NCI-H345 treated with DMSO at 0.1 percent for 48 hours (cell line): ENCODE measurements at regions not wholly inside any gene's neighbourhood (a gene's known extent, or its start where the extent isn't known, plus 50 kb on each side); places are given as distances from the start of the nearest gene placed in this dataset.
A peak's percentile ranks its signal among the peaks of the same experiment; 100 is the strongest.

Experiments used
- DNase-seq: peaks from one replicate; lab custom pipeline; 2025; ENCODE audit not compliant: unreplicated experiment; lab: John Stamatoyannopoulos, UW

- no peak for DNase-seq
These were observed 203.6 kb upstream of the UBASH3B start for GRCh38 chr11:122451911-122452310.

- peak; percentile 35 for DNase-seq
These were observed 213.9 kb upstream of the UBASH3B start for GRCh38 chr11:122441666-122442035.

GRCh38 chr11:122440811-122441665 lies 214.5 kb upstream of the UBASH3B start:
- DNase-seq, result peak; percentile 43

- peak; percentile 67 for DNase-seq
These were observed 215.4 kb upstream of the UBASH3B start for GRCh38 chr11:122439866-122440810.

GRCh38 chr11:122436188-122436555 lies 219.3 kb upstream of the UBASH3B start:
- no peak for DNase-seq

DNA sequence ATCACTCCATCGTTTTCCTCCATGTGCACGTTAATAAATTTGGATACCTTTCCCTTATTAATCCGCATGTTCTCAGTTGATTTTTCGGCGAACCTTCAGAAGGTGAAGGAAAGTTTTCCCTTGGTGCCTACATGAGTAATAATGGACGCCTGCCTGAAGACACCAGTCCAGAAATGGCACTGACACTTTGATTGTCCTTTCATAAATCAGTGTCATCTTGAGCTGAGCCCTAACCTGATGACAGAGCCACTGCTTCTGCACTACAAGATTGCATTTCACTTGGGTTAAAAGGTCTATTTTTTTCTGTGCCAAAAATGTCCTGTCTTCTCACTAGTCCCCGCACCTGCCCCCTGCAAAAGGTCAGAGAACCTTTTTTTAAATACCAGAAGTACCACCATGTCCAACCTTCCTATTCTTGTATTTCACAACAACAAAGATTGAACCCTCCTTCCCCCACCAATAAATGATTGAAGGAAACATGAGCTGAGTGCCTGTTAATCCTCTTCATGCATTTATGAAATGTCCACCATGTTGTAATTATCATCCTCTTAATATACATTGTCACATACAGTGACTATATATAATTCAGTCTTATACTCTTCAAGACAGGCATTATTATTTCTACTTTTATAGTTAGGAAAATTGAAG lies 219.9 kb upstream of the UBASH3B start:
- DNase-seq, result no peak

DNA sequence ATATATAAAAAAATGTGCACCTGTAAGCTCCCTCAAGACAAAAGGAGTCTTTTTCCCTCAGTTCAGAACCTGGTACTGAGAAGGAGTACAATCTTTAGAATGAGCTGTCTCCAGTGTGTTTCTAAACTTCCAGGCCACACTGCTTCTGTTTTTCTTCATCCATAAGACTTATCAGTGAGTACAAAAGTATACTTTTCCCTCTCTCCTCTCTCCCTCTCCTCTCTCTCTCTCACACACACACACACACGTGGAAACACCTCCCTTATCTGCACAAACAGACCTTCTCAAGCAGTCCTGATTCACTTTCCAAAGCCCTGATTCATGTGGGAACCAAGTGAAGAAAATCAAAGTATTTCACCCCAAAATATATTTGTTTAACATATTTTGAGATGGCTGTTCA lies 220.7 kb upstream of the UBASH3B start:
- no peak for DNase-seq

DNA sequence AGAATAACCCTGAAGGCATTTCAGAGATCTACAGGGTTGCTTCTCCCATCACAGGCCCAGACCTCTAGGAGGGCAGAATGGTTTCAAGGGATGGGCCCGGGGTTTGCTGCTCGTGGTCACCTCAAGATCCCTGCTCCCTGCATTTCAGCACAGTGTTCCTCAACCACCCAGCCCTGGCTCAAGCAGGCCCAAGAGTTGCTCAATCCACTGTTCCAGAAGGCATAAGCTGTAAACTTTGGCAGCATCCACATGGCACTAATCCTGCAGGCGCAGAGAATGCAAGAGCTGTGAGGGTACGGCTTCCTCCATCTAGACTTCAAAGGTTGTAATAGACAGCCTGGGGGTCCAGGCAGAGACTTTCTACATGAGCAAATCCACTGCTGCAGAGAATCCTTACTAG lies 225.0 kb upstream of the UBASH3B start:
- DNase-seq, result no peak

GRCh38 chr11:122426073-122426472 lies 229.4 kb upstream of the UBASH3B start:
- no peak for DNase-seq

DNA sequence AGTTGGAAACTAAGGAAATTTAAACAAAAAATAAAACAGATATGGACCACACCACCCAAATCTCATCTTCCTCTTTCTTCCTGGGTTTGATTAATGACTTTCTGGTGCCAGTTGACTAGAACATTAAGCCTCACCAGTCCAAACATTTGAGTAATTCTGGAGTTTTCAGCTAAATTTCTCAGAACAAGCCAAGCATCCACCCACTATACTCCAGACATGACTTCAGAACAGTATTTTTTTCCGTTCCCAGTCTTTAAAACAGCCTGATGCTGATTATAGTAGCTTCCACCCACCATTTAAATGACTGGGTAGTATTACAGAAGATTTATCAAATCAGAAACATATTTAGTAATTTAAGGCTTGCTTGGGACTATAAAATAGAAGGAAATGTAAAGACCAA lies 230.9 kb upstream of the UBASH3B start:
- no peak for DNase-seq

DNA sequence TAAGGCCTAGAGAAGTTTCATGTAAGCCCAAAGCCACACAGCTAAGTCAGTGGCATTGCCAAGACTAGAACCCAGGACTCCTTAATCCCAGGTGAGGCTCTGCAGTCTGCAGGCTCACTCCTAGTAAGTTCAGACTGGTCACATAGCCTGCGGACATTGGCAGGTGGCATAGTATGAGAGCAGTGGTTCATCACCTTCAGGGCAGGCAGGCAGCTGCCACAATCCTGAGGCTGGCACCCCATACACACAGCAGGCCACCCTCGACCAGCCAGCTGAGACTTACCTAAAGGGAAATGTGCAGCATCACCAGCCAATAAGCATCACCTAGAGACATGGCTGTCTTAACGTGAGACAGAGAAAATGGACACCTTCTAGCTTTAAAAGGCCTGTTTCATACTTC lies 231.6 kb upstream of the UBASH3B start:
- DNase-seq, result no peak

GRCh38 chr11:122423273-122423672 lies 232.2 kb upstream of the UBASH3B start:
- DNase-seq, result no peak

GRCh38 chr11:122422682-122423081 lies 232.8 kb upstream of the UBASH3B start:
- DNase-seq, result no peak

DNA sequence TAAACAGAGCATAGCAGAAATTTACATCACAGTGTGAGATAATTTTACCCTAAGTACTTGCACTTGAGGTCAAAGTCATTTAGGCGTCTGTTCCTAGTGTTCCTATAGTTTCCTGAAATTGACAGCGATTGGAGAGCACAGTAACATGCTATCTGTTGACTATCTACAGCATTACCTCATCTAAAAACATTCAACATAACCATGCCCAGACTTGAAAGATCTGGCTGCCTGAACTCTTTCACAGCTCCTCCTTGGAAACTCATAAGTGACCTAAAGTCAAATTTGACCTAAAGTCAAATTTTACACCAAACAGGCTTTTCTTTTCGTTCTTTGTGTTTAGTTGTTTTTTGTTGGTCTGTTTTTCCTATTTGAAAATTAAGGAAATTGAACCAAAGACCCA lies 233.8 kb upstream of the UBASH3B start:
- DNase-seq, result no peak

DNA sequence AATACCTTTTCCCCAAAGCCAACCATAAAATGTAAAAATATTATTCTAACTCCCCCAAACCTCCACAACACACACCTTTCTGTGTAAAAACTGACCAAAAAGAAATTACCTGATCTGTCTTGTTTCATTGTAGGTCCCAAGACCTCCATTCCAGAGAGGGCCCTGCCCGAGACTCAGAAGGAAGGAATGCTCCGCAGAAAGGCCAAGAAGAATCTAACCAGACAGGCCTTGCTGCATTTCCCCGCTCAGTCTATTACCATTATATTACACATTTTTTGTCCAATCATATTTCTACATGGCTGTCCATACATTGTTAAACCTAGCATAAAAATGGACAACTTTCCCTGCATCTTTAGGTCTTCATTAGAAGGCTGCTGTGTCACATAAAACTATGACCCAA lies 237.5 kb upstream of the UBASH3B start:
- DNase-seq, result no peak

DNA sequence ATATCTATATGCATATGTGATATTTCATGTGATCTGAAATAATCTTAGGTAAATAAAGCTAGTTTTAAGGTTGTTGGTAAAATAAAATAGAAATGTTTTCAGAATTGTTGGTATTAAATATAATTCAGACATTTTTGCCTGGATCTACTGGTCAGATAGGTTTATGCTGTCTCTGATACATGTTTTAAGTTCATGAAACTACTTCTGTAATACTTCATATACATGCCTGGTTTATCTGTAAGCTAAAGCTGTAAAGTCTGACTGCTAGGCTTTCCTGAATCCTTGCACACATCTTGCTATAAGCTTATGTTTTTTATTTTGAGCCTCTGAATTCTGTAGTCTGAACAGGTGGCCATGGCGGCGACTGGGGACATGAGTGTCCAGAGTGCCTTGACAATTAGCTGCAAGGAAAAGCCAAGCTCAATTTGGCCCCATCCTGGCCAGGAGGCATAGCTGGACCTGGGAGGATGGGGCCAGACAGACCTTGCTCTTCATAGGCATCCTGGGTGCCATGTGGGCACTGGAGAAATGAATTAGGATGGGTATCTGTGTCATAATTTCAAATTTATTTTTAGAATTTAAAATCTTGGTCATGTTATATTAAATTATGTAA lies 241.0 kb upstream of the UBASH3B start:
- DNase-seq, result no peak

GRCh38 chr11:122413677-122414076 lies 241.8 kb upstream of the UBASH3B start:
- DNase-seq, result no peak

DNA sequence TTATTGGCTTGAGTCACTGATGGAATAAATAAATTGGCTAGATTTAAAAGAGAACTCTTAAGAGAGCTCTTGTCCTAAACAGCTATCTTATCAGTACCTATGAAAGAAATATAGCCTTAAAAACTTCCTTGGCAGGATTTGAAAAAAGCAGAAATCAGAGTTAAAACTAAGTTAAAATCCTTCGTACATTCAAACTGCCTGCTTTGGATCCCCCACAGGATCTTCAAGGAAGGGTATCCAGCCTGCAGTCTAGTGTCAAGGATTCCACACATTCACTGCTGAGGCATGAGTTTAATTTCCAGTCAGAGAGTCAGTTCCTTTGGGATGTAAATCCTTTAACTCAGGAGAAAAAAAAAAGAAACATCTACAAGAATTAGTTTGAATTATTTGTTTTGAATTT lies 242.9 kb upstream of the UBASH3B start:
- no peak for DNase-seq

DNA sequence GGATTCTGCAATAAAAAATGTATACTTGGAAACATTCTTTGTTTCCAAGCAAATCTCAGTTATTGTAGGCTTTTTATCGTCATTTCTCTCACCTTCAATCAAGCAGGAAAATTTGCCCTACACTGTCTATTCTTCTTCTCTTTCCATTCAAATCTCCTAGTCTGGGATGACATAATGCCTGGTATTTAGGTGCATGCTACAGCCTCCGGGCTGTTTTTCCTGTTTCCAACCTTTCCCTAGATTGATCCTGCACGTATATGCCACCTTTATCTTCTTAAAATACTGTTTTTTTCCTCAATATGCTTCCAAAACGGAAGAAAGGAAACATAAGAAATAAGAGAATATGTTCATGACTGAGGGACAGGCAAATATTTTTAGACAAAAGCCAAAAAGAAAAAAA lies 249.1 kb upstream of the UBASH3B start:
- no peak for DNase-seq

DNA sequence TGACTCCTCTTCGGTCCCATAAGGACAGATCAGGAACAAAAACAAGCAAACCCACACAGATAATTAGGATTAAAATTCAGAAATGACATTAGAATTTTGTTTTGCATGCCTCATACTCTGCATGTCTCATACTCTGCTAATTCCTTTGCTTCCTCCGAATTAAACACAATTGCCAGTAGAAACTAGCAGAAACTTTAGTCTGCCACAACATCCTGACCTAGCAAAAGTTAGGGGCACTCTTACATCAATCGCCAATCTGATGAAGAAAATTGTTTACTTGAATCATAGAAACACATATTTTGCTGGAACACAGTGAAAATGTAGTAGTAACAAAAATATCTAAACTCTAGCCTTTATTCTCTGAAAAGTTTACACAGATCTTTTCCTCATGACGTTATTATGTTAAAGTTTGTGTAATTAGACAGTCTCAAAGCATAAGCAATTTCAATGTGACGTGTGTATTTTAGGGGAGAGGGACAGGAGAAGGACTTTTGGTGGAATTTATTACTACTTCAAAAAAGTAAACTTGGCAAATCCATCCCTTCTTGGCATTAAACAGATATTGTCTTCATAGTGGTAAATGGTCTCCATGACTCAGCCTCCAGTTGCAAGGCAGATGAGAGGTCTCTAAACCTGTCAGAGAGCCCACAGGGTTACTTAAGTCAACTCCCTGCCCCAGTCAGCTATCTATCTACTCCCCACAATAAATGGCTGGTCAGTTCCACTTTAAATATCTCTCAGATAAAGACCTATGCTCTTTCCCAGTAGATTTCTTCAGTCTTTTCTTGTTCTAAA lies 249.8 kb upstream of the UBASH3B start:
- no peak for DNase-seq
